ENCODE measurements at regions not wholly inside any gene's neighbourhood (a gene's known extent, or its start where the extent isn't known, plus 50 kb on each side); places are given as distances from the start of the nearest gene placed in this dataset.
"Not testable (repeated sequence)": the region's sequence is repeated elsewhere in the genome, so short reads cannot be mapped to it uniquely, and the experiment has no call there.

DNA sequence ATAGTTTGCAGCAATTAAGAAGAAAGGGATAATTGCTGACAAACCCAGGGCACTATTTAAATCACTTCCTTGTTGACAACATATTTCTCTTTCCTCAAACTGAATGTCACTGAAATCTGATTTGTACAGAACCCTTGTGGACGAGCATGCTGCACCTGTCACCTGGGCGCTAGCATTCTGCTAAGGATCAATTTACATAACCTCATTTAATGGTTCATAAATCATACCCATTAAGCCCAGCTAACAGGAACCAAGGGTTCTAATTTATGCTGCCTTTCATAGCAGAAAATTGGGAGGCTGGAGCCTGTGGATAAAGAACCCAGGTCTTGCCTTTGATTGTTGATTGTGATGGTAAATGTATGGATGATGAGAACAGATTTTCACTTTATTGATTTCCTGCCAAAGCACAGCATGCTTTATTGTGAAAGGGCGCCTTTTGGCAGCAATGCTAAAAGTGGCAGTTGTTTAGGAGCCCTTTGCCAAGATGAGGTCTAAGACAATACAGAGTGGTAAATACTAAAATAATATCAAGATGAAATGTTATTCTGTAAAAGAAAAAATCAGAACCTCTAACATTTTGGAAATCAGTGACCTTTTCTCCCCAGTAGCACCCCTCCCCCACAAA, 95.4 kb downstream of the NKX2-1 start:
- in situ Hi-C loops (cut with HindIII; ENCODE audit: low sequenced_read_pairs) = no loop called here
- H3K4me3 ChIP-seq (ENCODE audit: low read depth, low read length) = no peak overlapping the region
- TF ChIP-seq, protein P1, sequence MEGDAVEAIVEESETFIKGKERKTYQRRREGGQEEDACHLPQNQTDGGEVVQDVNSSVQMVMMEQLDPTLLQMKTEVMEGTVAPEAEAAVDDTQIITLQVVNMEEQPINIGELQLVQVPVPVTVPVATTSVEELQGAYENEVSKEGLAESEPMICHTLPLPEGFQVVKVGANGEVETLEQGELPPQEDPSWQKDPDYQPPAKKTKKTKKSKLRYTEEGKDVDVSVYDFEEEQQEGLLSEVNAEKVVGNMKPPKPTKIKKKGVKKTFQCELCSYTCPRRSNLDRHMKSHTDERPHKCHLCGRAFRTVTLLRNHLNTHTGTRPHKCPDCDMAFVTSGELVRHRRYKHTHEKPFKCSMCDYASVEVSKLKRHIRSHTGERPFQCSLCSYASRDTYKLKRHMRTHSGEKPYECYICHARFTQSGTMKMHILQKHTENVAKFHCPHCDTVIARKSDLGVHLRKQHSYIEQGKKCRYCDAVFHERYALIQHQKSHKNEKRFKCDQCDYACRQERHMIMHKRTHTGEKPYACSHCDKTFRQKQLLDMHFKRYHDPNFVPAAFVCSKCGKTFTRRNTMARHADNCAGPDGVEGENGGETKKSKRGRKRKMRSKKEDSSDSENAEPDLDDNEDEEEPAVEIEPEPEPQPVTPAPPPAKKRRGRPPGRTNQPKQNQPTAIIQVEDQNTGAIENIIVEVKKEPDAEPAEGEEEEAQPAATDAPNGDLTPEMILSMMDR (IDR thresholded peaks at IDR 0.05; ENCODE audit: low read depth, low read length, missing control alignments) = no peak
- DNase-seq (ENCODE audit: low read depth) = no peak

DNA sequence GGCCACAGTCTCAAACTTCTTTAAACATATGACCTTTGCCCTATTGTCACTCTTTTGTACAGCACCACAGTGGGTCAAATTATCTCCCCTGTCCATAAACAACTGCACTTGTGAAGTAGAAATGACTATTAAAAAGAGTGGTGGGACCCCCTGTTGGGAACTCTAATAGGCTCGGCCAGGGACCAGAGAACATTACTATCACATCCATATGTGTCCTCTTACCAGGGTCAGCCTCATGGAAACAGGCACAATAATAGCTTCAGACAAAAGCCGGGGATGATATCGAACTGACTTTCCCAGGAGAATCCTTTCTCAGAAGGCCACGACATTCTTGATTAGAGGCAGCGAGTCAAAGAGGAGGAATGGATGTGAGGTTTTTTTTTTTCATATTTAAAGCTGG, 96.6 kb downstream of the NKX2-1 start:
- no peak for DNase-seq (ENCODE audit: low read depth)
- no peak overlapping the region for H3K4me3 ChIP-seq (ENCODE audit: low read depth, low read length)
- TF ChIP-seq, protein P1 (IDR thresholded peaks at IDR 0.05; ENCODE audit: low read depth, low read length, missing control alignments) = no peak
- in situ Hi-C loops (cut with HindIII; ENCODE audit: low sequenced_read_pairs) = no loop called here

DNA sequence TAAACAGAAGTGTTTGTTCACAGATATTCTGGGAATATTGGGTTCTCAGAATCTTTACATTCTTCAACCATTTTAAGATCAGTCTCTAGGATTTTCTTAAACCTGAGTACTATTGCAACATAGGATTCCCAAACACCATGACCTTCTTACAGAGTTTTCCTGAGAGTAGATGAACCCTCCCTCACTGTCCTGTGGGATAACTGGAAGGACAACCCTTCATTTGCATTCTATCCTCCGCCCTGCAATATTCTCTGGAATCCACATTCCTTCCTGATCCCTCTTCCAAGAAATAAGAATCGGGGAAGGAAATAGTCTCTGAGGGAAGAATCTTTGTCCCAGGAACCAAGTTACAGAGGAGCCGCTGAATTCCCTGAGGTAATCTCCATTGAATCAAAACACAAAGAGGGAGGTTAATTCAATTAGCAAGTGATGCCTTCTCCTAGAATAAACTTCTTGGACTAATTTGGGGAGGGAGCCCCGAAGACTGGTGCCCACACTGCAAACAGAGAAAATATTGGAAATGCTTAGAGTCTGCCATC, 99.8 kb upstream of the MBIP start:
- in situ Hi-C loops (cut with HindIII; ENCODE audit: low sequenced_read_pairs) = no loop called here

GRCh38 chr14:36418937-36419336, 98.5 kb upstream of the MBIP start:
- TF ChIP-seq, protein P1 (IDR thresholded peaks at IDR 0.05; ENCODE audit: low read depth, low read length, missing control alignments) = no peak
- DNase-seq (ENCODE audit: low read depth) = no peak
- in situ Hi-C loops (cut with HindIII; ENCODE audit: low sequenced_read_pairs) = no loop called here
- no peak overlapping the region for H3K4me3 ChIP-seq (ENCODE audit: low read depth, low read length)

More for the DNA sequence above, 99.8 kb upstream of the MBIP start:
- DNase-seq (ENCODE audit: low read depth) = no peak
- TF ChIP-seq, protein P1 (IDR thresholded peaks at IDR 0.05; ENCODE audit: low read depth, low read length, missing control alignments) = no peak
- no peak overlapping the region for H3K4me3 ChIP-seq (ENCODE audit: low read depth, low read length)

GRCh38 chr14:36411951-36412350, 91.5 kb upstream of the MBIP start:
- in situ Hi-C loops (cut with HindIII; ENCODE audit: low sequenced_read_pairs); H3K4me3 ChIP-seq (ENCODE audit: low read depth, low read length); DNase-seq (ENCODE audit: low read depth): not testable (repeated sequence)

DNA sequence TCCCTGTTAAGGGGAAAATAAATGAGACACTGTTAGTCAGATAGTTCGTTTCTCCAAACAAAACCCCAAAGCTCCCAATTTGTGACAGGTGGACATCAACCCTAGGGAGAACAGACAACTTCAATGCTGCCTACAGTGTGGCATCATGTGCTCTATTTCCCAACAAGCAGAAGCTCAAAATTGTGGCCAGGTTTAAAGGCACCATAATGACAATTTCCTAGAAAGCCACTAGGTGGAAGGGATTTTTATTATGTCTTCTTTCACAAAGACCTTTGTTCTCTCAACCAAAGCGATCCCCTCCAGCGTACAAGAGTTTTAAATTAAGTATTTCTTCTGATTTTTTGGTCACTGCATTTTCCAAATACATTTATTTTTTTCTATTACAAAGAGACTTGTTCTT, 88.0 kb upstream of the MBIP start:
- H3K4me3 ChIP-seq (ENCODE audit: low read depth, low read length) = no peak overlapping the region
- in situ Hi-C loops (cut with HindIII; ENCODE audit: low sequenced_read_pairs) = no loop called here
- DNase-seq (ENCODE audit: low read depth) = no peak
- TF ChIP-seq, protein P1 (IDR thresholded peaks at IDR 0.05; ENCODE audit: low read depth, low read length, missing control alignments) = no peak

DNA sequence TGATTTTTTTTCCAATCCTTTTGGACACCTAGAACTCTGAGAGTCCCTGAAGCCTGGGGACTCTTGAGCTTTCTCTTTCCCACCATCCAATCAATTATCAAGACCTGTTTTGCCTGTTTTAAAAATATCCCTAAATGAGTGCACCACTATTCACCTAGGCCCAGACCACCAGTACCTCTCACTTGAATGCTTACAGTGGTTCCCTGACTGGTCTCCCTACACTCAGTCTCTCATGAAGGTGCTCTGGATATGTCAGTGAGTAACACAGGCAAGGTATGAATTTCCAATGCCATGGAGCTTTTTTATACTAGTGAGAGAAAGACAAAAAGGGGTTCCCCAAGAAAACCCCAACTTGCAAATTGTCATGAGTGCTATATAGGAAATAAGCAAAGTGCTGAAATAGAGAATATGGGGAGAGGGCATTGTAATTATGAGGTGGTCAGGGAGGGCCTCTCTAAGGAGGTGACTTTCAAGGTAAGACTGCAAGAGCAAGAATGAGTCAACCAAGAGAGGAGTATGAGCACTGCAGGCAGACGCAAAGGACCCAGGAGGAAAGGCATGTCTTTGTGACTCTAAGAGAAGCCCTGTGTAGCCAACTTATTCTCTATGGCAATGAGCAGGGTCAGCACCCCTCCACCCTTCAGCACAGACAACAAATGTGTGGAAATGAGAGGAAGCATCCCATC, 85.3 kb upstream of the MBIP start:
- TF ChIP-seq, protein P1 (IDR thresholded peaks at IDR 0.05; ENCODE audit: low read depth, low read length, missing control alignments) = no peak
- in situ Hi-C loops (cut with HindIII; ENCODE audit: low sequenced_read_pairs) = no loop called here
- H3K4me3 ChIP-seq (ENCODE audit: low read depth, low read length) = no peak overlapping the region
- no peak for DNase-seq (ENCODE audit: low read depth)

All from astrocyte of the cerebellum (primary cell).